MM.1S (cell line): ENCODE measurements at regions not wholly inside any gene's neighbourhood (a gene's known extent, or its start where the extent isn't known, plus 50 kb on each side); places are given as distances from the start of the nearest gene placed in this dataset.

Source experiments
- EZH2 ChIP-seq: fragments of 300-600 bp; sonication (generic); optimal IDR thresholded peaks from 2 replicates; pipeline ENCODE3; 2017; ENCODE audit warnings: low read depth, mild to moderate bottlenecking, antibody characterized with exemption, low read length, mixed read lengths
- EZH2phosphoT487 ChIP-seq: fragments of 300-600 bp; sonication (generic); IDR thresholded peaks from 2 replicates; pipeline ENCODE4 v1.6.1; 2018; ENCODE audit warnings: antibody characterized with exemption, low read length
- TF ChIP-seq, protein P1 (sequence below): fragments of 300-600 bp; sonication (generic); IDR thresholded peaks from 2 replicates; pipeline ENCODE4 v1.5.1; 2016; ENCODE audit warnings: antibody characterized with exemption, low read length, mixed read lengths

DNA sequence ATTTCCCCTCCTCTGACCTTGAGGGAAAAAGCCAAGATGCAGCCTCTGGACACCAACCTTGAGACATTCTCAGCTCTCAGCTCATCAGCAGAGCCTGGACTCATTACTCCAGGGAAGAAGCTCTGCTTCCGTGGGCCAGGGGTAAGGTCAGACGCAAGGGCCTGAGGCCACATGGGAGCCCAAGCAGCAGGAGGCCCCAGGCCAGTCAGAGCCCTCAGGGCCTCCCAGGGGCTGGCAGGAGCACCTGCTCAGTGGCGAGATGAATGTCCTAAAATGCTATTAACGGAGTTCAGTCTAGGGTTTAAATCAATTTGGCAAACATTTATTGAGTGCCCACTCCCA, 208.6 kb downstream of the ERMARD start:
- TF ChIP-seq, protein P1, sequence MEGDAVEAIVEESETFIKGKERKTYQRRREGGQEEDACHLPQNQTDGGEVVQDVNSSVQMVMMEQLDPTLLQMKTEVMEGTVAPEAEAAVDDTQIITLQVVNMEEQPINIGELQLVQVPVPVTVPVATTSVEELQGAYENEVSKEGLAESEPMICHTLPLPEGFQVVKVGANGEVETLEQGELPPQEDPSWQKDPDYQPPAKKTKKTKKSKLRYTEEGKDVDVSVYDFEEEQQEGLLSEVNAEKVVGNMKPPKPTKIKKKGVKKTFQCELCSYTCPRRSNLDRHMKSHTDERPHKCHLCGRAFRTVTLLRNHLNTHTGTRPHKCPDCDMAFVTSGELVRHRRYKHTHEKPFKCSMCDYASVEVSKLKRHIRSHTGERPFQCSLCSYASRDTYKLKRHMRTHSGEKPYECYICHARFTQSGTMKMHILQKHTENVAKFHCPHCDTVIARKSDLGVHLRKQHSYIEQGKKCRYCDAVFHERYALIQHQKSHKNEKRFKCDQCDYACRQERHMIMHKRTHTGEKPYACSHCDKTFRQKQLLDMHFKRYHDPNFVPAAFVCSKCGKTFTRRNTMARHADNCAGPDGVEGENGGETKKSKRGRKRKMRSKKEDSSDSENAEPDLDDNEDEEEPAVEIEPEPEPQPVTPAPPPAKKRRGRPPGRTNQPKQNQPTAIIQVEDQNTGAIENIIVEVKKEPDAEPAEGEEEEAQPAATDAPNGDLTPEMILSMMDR = no peak
- TF ChIP-seq EZH2 = no peak
- TF ChIP-seq EZH2phosphoT487 = no peak
